SJCRH30 (cell line): ENCODE measurements at regions not wholly inside any gene's neighbourhood (a gene's known extent, or its start where the extent isn't known, plus 50 kb on each side); places are given as distances from the start of the nearest gene placed in this dataset.
A peak's percentile ranks its signal among the peaks of the same experiment; 100 is the strongest.
"Not testable (repeated sequence)": the region's sequence is repeated elsewhere in the genome, so short reads cannot be mapped to it uniquely, and the experiment has no call there.

Experiments
- DNase-seq, 2 experiments: peaks; one replicate each; pipeline ENCODE4 v3.0.0-alpha.2; 2015 to 2020
- H3K27ac ChIP-seq: fragments of 250-450 bp; sonication (Bioruptor Pico); 2 replicates; pipeline ENCODE4 v1.5.1; 2020; ENCODE audit warnings: mild to moderate bottlenecking, moderate library complexity
- H3K27me3 ChIP-seq: fragments of 250-450 bp; sonication (Bioruptor Pico); 2 replicates; pipeline ENCODE4 v1.5.1; 2020; ENCODE audit warnings: mild to moderate bottlenecking, moderate library complexity
- H3K36me3 ChIP-seq: fragments of 250-450 bp; sonication (Bioruptor Pico); 2 replicates; pipeline ENCODE4 v1.5.1; 2020; ENCODE audit warnings: mild to moderate bottlenecking, moderate library complexity
- H3K4me1 ChIP-seq: fragments of 250-450 bp; sonication (Bioruptor Pico); 2 replicates; pipeline ENCODE4 v1.5.1; 2020; ENCODE audit warnings: mild to moderate bottlenecking, moderate library complexity
- H3K4me3 ChIP-seq: fragments of 250-450 bp; sonication (Bioruptor Pico); 2 replicates; pipeline ENCODE4 v1.5.1; 2020; ENCODE audit warnings: mild to moderate bottlenecking, moderate library complexity
- H3K9me3 ChIP-seq: fragments of 250-450 bp; sonication (Bioruptor Pico); replicated peaks from 2 replicates; pipeline ENCODE4 v1.5.1; 2020; ENCODE audit warnings: mild to moderate bottlenecking, moderate library complexity

GRCh38 chr12:105508096-105508495 is 177.6 kb downstream of the C12orf75 start:
- DNase-seq, result no peak
- H3K4me1 ChIP-seq, result no peaks in the 10 kb centered on the region
- no peak overlapping the region for H3K27ac ChIP-seq
- no peaks in the 10 kb centered on the region for H3K27me3 ChIP-seq
- H3K36me3 ChIP-seq, result no peaks in the 10 kb centered on the region
- H3K4me3 ChIP-seq, result no peak overlapping the region
- H3K9me3 ChIP-seq, result no peaks in the 10 kb centered on the region

GRCh38 chr12:105510526-105510925 is 180.0 kb downstream of the C12orf75 start:
- H3K4me3 ChIP-seq, result no peak overlapping the region
- no peak for DNase-seq
- no peaks in the 10 kb centered on the region for H3K4me1 ChIP-seq
- H3K27me3 ChIP-seq, result no peaks in the 10 kb centered on the region
- no peaks in the 10 kb centered on the region for H3K36me3 ChIP-seq
- H3K27ac ChIP-seq, result no peak overlapping the region
- no peaks in the 10 kb centered on the region for H3K9me3 ChIP-seq

- H3K4me1 ChIP-seq, H3K27me3 ChIP-seq, H3K4me3 ChIP-seq, H3K9me3 ChIP-seq, H3K27ac ChIP-seq, H3K36me3 ChIP-seq, DNase-seq: not testable (repeated sequence)
Measured at GRCh38 chr12:105512861-105513260, 182.4 kb downstream of the C12orf75 start.

DNA sequence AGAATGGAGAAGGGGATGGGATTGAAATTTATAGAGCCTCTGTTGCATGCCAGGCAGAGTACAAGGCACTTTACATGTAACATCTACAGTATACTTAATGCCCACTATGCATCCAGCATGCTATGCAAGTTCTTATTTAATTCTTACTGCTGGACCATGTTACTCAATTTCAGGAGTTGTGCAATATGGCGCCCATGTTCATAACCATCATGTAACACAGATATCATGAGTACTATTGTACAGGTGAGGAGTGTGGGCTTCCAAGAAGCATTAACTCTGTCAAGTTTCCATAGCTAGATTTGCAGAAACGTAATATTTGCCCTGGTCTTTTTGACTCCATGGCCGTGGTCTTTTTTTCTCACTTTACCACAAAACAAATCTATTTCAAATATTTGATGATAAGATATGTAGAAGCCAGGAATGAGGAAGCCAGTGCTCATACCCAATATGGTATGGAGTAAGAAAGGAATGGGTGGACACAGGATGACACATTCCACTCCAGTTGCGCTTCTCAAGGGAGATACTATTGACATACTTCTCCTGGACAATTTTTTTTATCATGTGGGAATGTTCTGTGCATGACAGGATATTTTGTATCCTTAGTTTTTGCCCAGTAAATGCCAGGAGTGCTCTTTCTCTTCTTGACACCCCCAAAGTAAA is 191.8 kb downstream of the C12orf75 start:
- DNase-seq, result no peak
- Histone ChIP-seq H3K4me1 (no peaks in the 10 kb centered on the region; the same call in 1 of the 2 replicates), H3K9me3 (no peaks in the 10 kb centered on the region), H3K27me3 (no peaks in the 10 kb centered on the region), H3K27ac (no peak overlapping the region), H3K36me3 (no peaks in the 10 kb centered on the region), H3K4me3 (no peak overlapping the region)

DNA sequence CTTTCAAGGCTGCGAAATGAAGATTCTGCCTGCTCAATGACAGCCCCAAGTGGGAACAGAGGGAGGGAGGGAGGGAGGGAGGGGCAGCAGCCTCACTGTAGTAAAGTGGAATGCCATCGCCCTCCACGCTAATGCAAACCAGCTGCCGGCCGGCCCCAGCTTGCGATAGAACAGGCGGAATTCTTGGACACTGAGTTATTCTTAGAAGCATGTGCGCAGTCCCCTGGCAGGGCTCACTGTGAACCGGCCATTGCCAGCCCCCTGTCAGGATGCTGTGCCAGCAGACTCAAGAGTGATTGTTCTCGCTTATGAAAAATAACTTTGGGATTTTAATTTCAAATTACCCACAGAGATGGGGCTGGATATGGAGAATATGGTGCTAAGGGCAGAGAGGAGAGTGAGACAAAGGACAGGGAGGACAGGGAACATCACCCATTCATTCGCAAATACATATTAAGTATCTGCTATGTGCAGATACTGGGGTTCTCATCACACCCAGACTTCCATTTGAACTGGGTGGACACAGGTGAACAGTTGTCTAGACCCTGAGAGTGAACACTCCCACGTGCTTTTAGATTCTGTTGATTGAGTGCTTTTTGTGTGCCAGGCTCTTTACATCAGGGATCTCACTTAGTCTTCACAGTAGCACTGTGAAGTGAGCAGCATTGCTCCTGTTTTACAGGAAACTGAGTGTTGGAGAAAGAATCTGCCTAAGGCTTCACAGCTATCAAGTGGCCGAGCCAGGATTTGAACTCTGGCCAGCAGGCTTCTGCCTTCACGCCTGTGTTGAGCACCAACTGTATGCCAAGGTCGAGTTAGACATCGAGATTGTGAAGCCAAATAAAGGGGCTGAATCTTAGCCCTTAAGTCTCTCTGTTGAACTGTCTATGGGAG is 192.9 kb downstream of the C12orf75 start:
- H3K9me3 ChIP-seq, result no peaks in the 10 kb centered on the region
- DNase-seq, result peak; percentile 44 to 48
- no peaks in the 10 kb centered on the region for H3K27me3 ChIP-seq
- no peak overlapping the region for H3K4me3 ChIP-seq
- no peaks in the 10 kb centered on the region for H3K36me3 ChIP-seq
- no peak overlapping the region for H3K27ac ChIP-seq
- H3K4me1 ChIP-seq, result no peaks in the 10 kb centered on the region; the same call in 1 of the 2 replicates

GRCh38 chr12:105524961-105525360 is 194.5 kb downstream of the C12orf75 start:
- no peaks in the 10 kb centered on the region for H3K36me3 ChIP-seq
- H3K4me1 ChIP-seq, result no peaks in the 10 kb centered on the region; the same call in 1 of the 2 replicates
- H3K4me3 ChIP-seq, result no peak overlapping the region
- no peak overlapping the region for H3K27ac ChIP-seq
- no peaks in the 10 kb centered on the region for H3K9me3 ChIP-seq
- no peaks in the 10 kb centered on the region for H3K27me3 ChIP-seq
- no peak for DNase-seq

DNA sequence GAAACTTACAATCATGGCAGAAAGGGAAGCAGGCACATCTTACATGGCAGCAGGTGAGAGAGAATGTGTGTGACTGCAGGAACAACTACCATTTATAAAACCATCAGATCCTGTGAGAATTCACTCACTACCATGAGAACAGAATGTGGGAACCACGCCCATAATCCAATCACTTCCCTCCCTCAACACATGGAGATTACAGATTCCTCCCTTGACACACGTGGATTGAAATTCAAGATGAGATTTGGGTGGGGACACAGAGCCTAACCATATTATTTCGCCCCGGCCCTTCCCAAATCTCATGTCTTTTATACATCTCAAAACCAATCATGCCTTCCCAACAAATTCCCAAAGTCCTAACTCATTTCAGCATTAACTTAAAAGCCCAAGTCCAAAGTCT is 203.6 kb downstream of the C12orf75 start:
- Histone ChIP-seq H3K4me1 (no peaks in the 10 kb centered on the region), H3K36me3 (no peaks in the 10 kb centered on the region), H3K9me3 (no peaks in the 10 kb centered on the region), H3K27me3 (no peaks in the 10 kb centered on the region), H3K4me3 (no peak overlapping the region), H3K27ac (no peak overlapping the region)
- no peak for DNase-seq

GRCh38 chr12:105535033-105535432 is 204.5 kb downstream of the C12orf75 start:
- not testable (repeated sequence) for H3K4me3 ChIP-seq, H3K4me1 ChIP-seq, H3K27me3 ChIP-seq, H3K9me3 ChIP-seq, H3K36me3 ChIP-seq, H3K27ac ChIP-seq, DNase-seq

GRCh38 chr12:105538880-105539279 is 208.4 kb downstream of the C12orf75 start:
- H3K4me1 ChIP-seq, result no peaks in the 10 kb centered on the region
- no peaks in the 10 kb centered on the region for H3K36me3 ChIP-seq
- no peaks in the 10 kb centered on the region for H3K27me3 ChIP-seq
- no peak for DNase-seq
- no peaks in the 10 kb centered on the region for H3K9me3 ChIP-seq
- H3K4me3 ChIP-seq, result no peak overlapping the region
- no peak overlapping the region for H3K27ac ChIP-seq

DNA sequence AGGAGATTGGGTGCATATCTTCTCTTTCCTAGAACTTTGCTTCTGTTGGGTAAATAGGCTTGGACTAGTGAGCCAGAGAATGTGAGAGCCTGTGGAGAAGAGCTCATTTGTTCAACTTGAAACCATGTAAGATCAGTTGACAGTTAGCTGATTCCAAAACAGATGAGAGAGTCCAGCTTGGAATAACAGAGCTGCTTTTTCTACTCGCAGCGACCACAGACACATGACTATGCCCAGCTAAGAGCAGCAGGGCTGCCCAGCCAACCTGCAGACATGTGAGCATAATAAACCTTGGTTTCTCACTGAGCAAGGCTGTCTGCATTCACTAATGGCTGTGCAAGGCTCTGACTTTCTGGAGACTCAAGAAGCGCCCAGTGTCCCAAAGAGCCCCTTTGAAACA is 209.2 kb downstream of the C12orf75 start:
- no peak overlapping the region for H3K4me3 ChIP-seq
- no peak for DNase-seq
- H3K27me3 ChIP-seq, result no peaks in the 10 kb centered on the region
- no peaks in the 10 kb centered on the region for H3K4me1 ChIP-seq
- H3K9me3 ChIP-seq, result no peaks in the 10 kb centered on the region
- no peaks in the 10 kb centered on the region for H3K36me3 ChIP-seq
- H3K27ac ChIP-seq, result no peak overlapping the region

DNA sequence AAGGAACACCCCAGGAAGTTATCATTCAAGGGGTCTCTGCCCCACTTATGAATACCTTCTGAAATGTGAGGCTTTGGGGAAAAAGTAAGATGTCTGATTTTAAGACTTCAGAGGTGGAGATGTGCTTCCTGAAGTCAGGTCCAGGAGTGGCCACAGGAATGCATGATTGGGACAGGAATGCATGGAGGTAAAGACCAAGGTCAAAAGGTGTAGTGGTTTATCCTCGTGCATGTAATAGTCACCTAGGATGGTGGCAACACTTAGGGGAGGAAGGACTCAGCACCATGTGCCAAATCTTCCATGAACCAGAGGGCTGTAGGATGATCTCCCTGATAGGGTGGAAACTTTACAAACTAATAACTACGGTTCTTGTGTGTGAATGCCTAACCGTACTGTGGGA is 217.3 kb downstream of the C12orf75 start:
- no peaks in the 10 kb centered on the region for H3K4me1 ChIP-seq
- H3K36me3 ChIP-seq, result no peaks in the 10 kb centered on the region
- H3K27me3 ChIP-seq, result no peaks in the 10 kb centered on the region
- no peaks in the 10 kb centered on the region for H3K9me3 ChIP-seq
- no peak overlapping the region for H3K4me3 ChIP-seq
- DNase-seq, result no peak
- H3K27ac ChIP-seq, result no peak overlapping the region

DNA sequence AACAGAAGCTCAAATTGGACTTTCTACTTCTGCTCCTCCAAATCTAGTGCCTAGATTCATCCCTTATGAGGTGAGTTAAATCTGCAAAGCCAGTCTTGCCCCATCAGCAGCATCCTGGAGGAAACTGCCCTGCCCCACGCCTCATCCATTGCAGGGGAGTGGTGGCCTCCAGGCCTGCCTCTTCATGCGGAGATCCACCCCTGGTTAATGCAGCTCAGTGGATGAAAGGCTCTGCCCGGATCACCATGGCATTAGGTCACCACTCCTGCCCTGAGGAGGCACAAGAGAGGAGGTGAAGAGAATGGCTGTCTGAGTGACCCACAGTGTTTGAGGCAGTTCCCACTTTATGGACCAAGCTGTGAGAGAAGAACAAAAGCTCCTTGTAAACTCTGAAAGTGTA is 218.1 kb downstream of the C12orf75 start:
- DNase-seq, result no peak
- no peaks in the 10 kb centered on the region for H3K36me3 ChIP-seq
- no peak overlapping the region for H3K27ac ChIP-seq
- no peaks in the 10 kb centered on the region for H3K9me3 ChIP-seq
- no peaks in the 10 kb centered on the region for H3K27me3 ChIP-seq
- H3K4me3 ChIP-seq, result no peak overlapping the region
- H3K4me1 ChIP-seq, result no peaks in the 10 kb centered on the region

- no peaks in the 10 kb centered on the region for H3K27me3 ChIP-seq
- H3K27ac ChIP-seq, result no peak overlapping the region
- H3K4me1 ChIP-seq, result no peaks in the 10 kb centered on the region
- no peak for DNase-seq
- no peaks in the 10 kb centered on the region for H3K36me3 ChIP-seq
- no peak overlapping the region for H3K4me3 ChIP-seq
- no peaks in the 10 kb centered on the region for H3K9me3 ChIP-seq
Measured at GRCh38 chr12:105552056-105552455, 221.6 kb downstream of the C12orf75 start.

DNA sequence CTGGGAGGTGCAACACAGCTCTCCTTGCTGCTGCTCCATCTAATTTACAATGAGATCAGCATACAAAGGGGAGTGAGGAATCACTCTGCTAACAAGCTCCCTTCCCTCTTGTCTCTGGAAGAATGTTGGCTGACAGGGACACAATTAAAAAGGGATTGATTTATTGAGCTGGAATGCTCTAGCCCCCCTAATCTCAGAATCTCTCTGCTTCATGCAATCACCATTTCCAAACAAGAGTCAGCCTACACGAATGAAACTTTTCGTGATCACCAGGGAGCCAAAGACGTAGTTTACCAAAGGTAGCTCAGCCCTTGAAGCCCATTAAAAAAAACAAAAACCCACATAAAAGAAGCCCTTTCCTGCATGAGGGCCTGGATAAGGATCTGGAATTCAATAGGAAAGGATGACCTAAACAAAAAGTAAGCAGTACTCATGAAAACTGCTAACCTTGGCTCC is 223.8 kb downstream of the C12orf75 start:
- no peak for DNase-seq
- H3K4me3 ChIP-seq, result no peak overlapping the region
- H3K9me3 ChIP-seq, result no peaks in the 10 kb centered on the region
- no peaks in the 10 kb centered on the region for H3K36me3 ChIP-seq
- no peak overlapping the region for H3K27ac ChIP-seq
- no peaks in the 10 kb centered on the region for H3K27me3 ChIP-seq
- no peaks in the 10 kb centered on the region for H3K4me1 ChIP-seq

- no peak overlapping the region for H3K4me3 ChIP-seq
- H3K4me1 ChIP-seq, result no peaks in the 10 kb centered on the region
- no peaks in the 10 kb centered on the region for H3K36me3 ChIP-seq
- H3K9me3 ChIP-seq, result no peaks in the 10 kb centered on the region
- no peak for DNase-seq
- no peaks in the 10 kb centered on the region for H3K27me3 ChIP-seq
- no peak overlapping the region for H3K27ac ChIP-seq
Measured at GRCh38 chr12:105554856-105555255, 224.4 kb downstream of the C12orf75 start.
